Heart left ventricle (tissue), 13 donors: ENCODE measurements at regions not wholly inside any gene's neighbourhood (a gene's known extent, or its start where the extent isn't known, plus 50 kb on each side); places are given as distances from the start of the nearest gene placed in this dataset.

Experiments used
- POLR2A ChIP-seq, 2 donors: fragments of 450-650 bp; IDR thresholded peaks; one replicate each; pipeline ENCODE4 v1.6.1; 2017; ENCODE audit warnings: antibody characterized with exemption in 2 of 2, mild to moderate bottlenecking in 2 of 2, moderate library complexity in 2 of 2
- TF ChIP-seq, protein P1 (sequence below), 12 donors: fragments of 200-600 bp; sonication (generic) in 4 of 12; IDR thresholded peaks; one replicate each; pipeline versions ENCODE4 v1.5.0 to v1.8.0; 2018 to 2022; ENCODE audit warnings: antibody characterized with exemption in 12 of 12, mild to moderate bottlenecking in 5 of 12
- donor health status: ischemic (EF 13 %, LVEDD 7.1; RV severe dilation, severe dysfunction).
- donor health status: DM: no; HTN: yes; CAD: no.
- donor health status: DM: no; HTN: no; CAD: no.
- donor health status: ischemic (EF 25% LVEDD 6.9; RV normal size, moderate dysfunction).
- donor health status: ischemic (EF 25% LVEDD 5.7; RV mildly dilated, moderate dysfunction).
- donor health status: ischemic (EF 35%, LVEDD 5.7; RV mildly dilated, moderate dysfunction).
- donor health status: nonischemic (EF 11% LVEDD 7.7; RV severe dilation, severe dysfunction).
- donor health status: DM: yes; HTN: yes; CAD: no.
- donor health status: PGD.
- donor health status: ischemic (EF 29% LVEDD 5.4; RV normal size, mild dysfunction).
- donor health status: nonischemic (EF 23%, LVEDD 6.1; RV moderate dilation, normal function).

DNA sequence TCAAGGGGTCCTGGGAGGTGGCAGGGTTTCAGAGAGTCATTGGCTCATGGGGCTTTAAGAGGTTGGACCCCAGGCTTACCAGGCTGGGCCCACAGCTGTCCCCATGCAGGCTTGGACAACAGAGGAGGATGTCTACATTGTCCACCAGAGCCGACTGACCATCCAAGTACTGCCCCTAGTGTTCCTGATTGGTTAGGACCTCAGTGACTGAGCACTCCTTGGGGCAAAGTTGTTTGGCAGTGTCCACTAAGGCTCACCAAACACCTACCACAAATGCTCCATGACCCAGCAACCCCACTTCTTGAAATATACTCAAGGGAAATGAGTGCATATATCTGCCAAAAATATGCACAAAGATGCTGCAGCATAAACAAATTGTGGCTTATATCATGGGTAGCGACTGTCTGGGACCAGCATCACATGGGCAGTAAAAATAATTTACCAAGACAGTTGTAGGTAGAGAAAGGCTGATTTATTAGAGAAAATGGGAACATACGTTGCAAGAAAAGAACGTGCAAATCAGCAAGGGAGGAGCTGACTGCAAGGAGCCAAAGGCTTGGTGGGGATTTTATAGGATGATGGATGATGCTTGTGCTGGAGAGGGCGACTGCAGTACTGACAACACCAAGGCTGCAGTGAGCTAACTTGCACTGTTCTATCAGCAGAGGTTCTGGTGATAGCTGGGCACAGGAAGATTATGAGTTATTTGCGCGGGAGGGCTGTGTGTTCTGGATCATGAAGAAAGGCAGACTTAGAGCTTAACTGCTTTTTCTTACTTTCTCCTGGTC lies 265.2 kb downstream of the GADD45G start:
- TF ChIP-seq, protein P1, sequence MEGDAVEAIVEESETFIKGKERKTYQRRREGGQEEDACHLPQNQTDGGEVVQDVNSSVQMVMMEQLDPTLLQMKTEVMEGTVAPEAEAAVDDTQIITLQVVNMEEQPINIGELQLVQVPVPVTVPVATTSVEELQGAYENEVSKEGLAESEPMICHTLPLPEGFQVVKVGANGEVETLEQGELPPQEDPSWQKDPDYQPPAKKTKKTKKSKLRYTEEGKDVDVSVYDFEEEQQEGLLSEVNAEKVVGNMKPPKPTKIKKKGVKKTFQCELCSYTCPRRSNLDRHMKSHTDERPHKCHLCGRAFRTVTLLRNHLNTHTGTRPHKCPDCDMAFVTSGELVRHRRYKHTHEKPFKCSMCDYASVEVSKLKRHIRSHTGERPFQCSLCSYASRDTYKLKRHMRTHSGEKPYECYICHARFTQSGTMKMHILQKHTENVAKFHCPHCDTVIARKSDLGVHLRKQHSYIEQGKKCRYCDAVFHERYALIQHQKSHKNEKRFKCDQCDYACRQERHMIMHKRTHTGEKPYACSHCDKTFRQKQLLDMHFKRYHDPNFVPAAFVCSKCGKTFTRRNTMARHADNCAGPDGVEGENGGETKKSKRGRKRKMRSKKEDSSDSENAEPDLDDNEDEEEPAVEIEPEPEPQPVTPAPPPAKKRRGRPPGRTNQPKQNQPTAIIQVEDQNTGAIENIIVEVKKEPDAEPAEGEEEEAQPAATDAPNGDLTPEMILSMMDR (IDR thresholded peaks at IDR 0.05) = no peak
- TF ChIP-seq POLR2A (IDR thresholded peaks at IDR 0.05) = no peak
